Skeletal muscle cell (primary cell): ENCODE measurements at regions not wholly inside any gene's neighbourhood (a gene's known extent, or its start where the extent isn't known, plus 50 kb on each side); places are given as distances from the start of the nearest gene placed in this dataset.
"Not testable (repeated sequence)": the region's sequence is repeated elsewhere in the genome, so short reads cannot be mapped to it uniquely, and the experiment has no call there.

ENCODE experiments used
- DNase-seq: peaks from one replicate; pipeline ENCODE4 v3.0.0-alpha.2; 2010; ENCODE audit warnings: low read depth
- H3K4me3 ChIP-seq: 2 replicates; pipeline ENCODE4 v1.5.1; 2011; ENCODE audit warnings: low read depth, mild to moderate bottlenecking, control low read depth, low read length, moderate library complexity

DNA sequence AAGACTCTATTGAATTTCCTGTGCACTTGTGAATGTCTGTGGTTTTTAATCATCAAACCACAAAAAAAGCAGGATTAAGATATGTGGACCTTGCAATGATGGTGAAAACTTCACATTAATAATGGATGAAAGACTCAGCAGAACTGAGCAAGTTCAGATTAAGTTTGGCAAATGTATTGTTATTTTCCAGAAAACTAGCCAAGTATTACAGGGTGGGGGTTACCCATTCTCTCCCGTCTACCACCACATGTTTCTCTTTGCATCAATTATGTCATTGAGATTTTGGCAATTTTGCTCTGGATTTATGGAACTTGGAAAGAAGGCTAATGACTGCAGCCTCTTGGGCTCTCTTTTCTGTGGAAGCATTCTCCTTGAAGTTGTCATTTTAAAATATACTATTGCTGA, 577.1 kb downstream of the ANKRD50 start:
- H3K4me3 ChIP-seq = no peak overlapping the region
- DNase-seq = no peak

DNA sequence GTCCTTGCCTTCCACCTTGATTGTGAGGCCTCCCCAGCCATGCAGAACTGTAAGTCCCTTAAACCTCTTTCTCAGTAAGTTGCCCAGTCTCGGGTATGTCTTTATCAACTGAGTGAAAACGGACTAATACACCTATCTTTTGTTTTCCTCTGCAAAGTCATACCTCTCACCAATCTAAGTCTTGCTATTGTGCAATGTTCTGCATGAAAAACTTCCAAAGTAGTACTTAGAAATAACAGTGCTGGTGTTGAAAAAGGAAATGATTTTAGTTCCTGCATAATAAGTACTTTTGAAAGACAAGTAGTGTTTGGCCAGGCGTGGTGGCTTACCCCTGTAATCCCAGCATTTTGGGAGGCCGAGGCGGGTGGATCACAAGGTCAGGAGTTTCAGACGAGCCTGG, 573.5 kb downstream of the ANKRD50 start:
- DNase-seq = no peak
- no peak overlapping the region for H3K4me3 ChIP-seq

DNA sequence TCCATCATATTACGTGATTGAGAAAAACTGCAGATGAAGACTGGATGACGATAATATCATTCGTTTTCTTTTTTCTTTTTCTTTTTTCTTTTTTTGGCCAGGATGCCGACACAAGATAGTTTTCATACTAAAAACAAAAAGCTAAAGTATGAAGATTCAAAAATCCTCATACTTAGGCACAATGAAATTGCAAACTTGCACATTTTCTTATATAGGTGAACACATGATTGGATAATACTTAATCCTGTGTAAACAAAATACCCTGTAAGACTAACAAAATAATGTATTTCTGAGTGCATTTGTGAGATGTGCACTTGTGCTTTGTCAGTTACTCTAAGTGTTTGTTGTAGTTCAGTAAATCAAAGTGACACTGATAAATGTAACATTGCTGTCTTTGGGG, 568.9 kb downstream of the ANKRD50 start:
- DNase-seq = no peak
- no peak overlapping the region for H3K4me3 ChIP-seq

DNA sequence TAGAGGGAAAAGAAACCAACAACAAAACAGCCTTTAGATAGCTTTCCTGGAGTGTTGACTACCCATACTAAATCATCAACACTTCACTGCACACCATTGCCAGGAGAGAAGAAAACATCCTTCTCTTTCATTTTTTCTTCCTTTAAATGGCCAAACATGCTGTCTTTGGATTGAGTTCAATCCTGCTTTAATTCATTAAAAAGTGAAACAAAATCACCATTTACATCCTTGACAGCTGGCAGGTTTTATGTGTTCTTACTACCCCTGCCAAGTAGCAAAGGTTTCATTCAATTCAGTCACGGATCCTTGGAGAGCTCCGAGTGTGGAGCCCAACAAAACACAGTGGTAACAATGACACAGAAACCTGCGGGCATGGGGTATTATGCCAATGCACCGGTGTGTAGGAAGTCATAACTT, 568.3 kb downstream of the ANKRD50 start:
- no peak for DNase-seq
- no peak overlapping the region for H3K4me3 ChIP-seq

DNA sequence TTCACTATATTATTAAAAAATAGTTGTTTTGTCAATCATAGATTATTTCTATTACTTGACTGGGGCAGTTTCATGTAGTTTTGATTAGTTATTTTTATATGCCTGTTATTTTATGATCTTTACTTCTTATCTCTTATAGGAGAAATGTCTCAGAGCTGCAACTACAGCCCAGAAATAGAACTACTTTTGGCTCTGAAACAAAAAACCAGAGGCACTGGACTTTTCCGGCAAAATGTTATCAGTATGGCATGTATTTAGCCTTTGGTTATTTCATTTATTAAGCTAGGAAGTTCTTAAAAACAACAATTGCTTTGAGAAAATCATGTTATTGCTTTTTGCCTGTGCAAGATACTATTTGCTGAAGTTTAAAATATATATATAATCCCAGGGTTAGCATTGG, 566.5 kb downstream of the ANKRD50 start:
- no peak for DNase-seq
- no peak overlapping the region for H3K4me3 ChIP-seq

DNA sequence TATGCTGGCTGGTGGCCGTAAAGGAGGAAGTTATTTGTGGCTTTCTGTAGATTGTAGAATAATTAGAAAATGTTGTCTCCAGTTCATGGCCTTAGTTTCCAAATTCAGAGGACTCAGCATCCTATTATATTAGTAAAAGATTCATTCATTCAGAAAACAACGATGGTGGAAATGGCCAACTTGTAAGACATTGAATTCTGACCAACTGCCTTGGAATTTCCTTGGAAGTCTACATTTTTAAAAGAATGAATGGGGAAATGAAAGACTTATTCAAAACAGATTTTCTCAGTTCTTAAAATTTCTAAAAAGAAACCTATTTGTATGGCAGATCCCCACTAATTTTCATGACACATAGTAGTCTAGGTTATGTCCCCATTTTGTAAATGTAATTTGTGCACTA, 561.5 kb downstream of the ANKRD50 start:
- no peak for DNase-seq

DNA sequence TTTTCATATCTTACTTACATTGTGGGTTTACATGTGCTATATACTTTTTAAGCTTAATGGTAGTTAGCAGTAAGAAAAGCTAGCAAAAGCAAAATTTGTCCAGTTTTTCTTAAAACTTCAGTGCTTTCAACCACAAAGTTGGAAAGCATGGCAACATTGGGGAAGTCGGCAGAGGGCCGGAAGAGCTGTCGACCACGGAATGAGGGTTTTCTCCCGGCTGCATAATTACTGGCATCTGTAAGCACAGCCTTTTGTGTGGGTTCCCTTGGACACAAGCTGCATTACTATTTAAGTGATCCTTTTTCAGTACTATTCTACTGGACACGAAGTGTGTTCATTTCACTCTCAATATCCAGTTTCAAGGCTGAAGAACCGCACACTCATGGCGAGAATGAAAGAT, 560.4 kb downstream of the ANKRD50 start:
- no peak for DNase-seq
- H3K4me3 ChIP-seq = no peak overlapping the region

More for the DNA sequence above, 561.5 kb downstream of the ANKRD50 start:
- H3K4me3 ChIP-seq = no peak overlapping the region

DNA sequence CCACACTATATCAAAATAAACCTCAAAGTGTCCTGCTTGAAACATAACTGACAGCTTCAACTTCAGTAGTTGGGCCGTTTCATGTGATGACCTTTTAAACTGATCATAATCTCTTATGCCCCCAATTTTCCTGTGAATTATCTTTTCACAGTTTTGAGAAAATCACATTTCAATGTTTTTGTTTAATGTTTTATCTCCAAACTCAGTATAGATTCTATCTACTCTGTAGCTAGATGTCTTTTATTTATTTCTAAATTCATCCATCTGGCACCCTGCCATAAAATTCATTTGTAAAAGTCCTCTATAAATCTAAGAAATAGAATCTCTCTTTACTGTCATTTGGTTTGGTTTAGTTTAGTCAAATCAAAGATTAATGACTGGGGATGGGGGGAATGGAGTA, 557.3 kb downstream of the ANKRD50 start:
- no peak for DNase-seq
- no peak overlapping the region for H3K4me3 ChIP-seq

DNA sequence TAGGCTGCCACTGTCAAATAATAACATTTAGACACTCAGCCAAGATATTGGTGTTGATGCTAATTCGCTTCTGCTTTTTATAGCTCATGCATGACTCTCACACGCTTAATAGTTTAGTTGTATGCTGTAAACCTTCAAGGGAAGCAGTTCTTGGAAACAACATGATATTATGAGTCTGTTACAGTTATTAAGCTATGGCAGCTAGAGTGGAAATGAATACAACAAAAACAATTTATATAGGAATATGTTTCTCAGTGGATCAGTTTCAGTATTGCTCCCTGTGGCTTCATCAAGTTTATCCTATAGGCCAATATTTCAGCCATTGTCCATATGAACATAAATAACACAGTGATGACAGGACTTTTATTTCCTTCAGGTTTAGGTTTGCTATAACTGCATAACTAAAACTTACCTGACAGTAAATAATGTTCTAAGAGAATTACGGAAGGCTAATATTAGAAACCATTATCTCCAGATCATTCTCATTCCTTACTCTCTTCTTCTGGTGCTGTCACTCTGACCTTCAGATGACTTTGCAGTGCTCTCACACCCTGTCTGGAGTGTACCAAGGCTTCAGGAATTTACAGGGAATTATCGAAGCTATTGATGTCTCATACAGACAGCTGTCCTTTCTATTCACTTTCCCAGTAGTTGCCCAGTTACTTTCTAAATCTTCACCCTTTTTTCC, 555.0 kb downstream of the ANKRD50 start:
- H3K4me3 ChIP-seq = no peak overlapping the region
- no peak for DNase-seq

DNA sequence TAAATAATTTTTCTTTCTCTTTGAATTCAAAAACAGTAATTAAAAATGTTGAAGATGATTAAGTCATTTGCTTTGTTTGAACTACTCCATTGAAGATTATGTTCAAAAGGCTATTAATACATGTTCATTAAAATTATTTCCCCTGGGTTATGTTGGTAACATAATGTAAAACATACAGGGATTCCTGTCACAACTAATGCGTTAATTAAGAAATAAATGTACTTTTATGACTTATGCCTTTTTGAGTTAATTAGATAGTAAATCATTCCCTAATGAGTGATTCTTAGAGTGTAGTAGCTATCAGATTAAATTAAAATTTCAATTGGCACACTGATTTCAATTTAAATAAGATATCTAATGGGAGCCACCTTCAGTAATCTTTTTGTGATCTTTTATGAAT, 549.1 kb downstream of the ANKRD50 start:
- no peak overlapping the region for H3K4me3 ChIP-seq
- DNase-seq = no peak

DNA sequence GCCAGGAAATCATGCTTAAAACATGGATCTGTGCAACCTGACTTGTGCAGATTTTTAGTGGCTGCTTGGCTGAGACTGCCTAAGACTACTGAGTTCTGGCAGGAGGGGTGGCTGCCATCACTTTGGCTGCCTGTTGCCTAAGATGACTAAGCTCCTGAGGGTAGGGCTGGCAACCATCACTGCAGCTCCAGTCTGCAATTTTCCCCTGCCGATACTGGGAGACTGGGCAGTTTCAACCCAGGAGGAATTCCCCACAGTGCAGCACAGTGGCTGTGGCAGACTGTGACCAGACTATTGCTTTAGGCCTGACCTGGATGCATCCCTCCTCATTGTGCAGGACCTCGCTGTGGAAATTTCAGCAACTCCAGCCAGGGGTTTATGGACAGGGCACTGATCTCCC, 544.9 kb downstream of the ANKRD50 start:
- H3K4me3 ChIP-seq = no peak overlapping the region
- DNase-seq = no peak

DNA sequence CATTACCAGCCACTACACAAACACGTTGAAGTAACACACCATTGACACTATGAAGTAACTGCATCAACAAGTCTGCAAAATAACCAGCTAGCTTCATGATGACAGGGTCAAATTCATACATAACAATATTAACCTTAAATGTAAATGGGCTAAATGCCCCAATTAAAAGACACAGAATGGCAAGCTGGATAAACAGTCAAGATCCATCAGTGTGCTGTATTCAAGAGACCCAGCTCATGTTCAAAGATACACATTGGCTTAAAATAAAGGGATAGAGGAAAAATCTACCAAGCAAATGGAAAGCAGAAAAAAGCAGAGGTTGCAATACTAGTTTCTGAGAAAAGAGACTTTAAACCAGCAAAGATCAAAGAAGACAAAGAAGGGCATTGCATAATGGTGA, 543.0 kb downstream of the ANKRD50 start:
- H3K4me3 ChIP-seq = not testable (repeated sequence)

DNA sequence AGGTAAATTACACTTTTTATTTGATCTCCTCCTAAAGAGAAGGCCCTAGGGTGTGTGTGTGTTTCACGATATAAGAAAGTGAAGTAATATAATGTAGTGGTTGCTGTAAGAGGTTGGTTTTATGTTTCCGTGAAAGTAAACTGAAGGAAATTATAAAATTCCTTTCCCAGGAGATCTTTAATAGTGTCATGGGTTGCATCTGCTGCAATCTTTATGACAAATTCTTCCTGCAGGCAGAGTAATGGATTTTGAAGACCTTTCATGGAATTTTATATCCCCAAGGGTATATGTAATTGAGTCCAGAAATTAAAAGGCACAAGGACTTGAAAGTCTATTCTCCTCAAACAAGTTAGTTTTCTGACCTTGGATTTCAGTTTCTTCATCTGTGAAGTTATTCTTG, 538.6 kb downstream of the ANKRD50 start:
- peak; percentile 16 for DNase-seq
- H3K4me3 ChIP-seq = no peak overlapping the region

More for the DNA sequence above, 543.0 kb downstream of the ANKRD50 start:
- not testable (repeated sequence) for DNase-seq

DNA sequence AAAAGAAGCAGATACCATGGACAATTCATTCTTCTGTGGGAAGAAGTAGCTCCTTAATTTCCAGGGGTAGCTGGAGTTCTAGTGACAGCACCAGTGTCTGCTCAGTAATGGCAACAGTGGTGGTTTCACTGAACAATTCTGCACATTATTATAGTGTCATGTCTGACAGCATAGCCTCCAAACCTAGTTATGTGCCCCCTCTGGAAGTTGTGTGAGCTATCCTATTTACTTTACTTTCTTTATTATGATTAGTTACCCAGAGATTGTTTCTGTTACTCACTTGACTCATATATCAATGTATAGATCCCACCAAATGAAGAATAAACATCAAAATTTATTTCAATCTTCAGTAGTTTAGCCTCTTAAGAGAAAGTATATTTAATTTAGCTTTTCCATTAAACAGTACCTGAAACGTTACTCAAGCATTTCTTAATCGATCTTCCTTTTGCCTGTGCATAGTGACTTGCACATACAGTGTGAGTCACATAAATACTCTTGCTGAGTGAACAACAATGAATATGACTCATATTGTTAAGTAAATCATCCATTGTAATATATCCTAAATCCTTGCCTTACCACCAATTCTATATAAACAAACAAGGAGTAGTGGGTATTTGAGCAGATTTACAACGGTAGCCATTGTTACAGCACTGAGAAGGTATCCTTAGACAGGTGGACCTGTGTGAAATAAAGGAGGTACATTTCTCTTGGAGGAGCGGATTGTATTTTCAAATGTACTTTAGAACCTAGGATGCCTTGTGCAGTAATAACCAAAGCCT, 534.7 kb downstream of the ANKRD50 start:
- H3K4me3 ChIP-seq = no peak overlapping the region
- DNase-seq = peak; percentile 76

DNA sequence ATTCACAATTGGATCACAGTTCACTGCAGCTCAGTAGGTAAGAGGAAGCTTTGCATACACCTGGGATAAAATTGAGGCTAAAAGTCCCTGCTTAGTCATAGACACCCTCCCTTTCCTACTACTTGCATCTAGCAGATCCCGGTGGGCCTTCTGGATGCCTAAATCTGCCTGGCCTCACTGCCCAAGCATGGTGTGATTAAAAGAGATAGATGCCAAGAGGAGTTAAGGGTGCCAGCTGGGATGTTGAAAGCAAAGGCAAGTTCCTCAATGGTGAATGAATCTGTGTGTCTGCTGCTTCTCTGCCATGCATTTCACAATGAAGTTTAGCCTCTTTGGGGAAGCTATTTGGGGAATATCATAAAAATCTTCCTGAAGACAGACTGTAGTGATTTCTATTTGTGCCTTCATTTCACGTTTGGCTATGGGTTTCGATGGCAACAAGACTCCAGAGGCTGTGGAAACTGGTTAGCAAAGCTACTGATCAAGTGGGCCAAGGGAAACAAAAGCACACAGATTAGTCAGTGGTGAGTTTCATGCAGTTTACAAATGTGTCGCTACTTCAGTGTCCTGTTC, 534.0 kb downstream of the ANKRD50 start:
- H3K4me3 ChIP-seq = no peak overlapping the region
- peak; percentile 27 for DNase-seq

DNA sequence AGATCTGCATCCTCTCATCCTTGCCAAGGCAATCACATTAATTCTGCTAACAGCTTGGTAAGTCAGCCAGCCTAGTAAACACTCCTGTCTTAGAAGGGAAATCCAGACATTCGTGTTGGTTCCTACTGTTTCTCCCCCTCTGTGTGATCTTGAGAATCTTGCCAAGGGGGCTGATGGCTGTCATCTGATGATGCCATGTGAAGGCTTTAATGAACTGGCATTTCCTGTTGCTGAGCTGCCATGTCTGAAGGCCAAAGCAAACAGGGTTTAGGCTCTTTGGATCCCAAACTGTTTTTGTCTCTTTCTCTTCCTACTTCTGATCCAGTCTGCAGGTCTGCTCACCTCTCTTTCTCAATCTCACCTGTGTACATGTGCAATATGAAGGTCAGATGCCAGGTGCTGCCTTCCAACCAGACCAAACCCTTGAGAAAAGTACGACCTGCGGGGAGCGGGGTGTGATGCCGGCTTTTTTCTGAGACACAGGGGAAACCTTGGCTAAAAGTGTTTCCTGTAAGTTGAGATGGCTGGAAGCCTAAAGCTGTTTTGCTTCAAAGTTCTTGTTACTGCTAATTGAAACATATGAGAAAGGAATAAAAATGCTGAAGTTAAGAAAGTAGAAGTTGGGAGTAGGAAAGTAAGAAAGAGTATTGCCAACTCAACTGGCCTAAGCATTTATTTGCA, 532.9 kb downstream of the ANKRD50 start:
- DNase-seq = no peak
- H3K4me3 ChIP-seq = no peak overlapping the region

DNA sequence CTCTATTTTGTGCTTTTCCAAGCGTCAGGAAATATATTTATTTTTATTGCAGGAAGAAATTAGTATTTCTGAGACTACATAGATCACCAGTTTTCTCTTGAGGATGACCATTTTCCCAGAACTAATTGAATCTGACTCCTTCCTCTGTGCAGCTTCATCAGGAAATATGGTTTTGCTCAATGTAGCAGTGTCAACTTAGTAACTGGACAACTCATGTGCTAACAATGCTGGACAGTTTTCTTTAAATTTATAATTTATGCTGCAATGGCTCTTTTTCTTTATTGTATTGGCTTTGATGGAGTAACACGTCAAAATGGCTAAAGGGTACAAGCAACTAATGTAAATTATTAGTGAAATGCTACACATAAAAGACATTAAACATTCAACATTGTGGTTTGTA, 531.5 kb downstream of the ANKRD50 start:
- no peak overlapping the region for H3K4me3 ChIP-seq
- DNase-seq = peak; percentile 18

DNA sequence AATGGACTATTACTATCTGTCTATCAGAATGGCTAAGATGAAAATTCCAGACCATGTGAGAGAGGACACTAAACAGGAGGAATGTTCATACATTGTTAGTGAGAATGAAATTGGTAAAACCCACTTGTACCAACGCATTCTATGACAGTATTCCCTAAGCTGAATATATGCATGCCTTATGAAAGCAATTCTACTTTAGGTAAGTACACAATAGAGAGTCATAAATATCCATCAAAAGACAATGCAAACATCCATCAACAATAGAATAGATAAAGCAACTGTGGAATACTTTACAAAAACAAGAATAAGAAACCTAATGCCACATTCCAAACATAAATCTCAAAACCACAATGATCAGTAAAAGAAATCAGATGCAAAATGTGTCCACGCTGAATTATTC, 529.3 kb downstream of the ANKRD50 start:
- DNase-seq = no peak
- H3K4me3 ChIP-seq = no peak overlapping the region

DNA sequence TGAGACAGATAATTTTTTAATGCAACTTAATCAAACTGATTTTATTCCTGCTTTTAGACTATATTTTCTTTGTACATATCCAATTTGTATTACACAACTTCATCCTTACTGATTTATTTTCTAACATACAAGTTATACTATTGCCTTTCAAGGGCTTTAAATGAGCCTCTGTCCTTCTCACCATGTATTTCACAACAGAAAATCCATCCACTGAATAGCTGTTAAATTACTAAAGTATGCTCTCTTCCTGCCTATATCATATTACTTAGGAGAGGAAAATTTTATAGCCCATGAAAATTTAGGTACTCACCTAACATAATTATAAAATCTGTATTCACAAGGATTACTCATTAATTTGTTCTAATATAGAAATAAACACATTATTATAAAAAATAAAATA, 528.6 kb downstream of the ANKRD50 start:
- H3K4me3 ChIP-seq = no peak overlapping the region
- DNase-seq = peak; percentile 39

DNA sequence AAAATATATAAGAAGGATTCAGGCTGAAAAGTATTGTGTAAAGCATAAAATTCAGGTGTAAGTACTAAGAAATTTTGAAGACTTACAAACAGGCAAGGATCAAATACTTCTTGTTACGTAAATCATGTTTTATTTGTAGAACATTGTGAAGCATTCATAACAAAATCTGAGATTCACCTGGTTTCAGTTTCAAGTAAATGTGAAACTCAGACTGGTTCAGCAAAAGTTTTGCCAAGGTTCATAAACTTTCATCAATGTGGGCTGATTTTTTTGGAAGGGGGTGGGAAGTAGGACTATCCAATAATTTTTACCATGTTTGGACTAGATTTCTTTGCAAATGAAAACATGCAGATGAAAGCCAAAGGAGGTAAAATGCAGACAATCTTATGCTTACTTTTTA, 527.7 kb downstream of the ANKRD50 start:
- DNase-seq = no peak
- no peak overlapping the region for H3K4me3 ChIP-seq
